ENCODE measurements at regions not wholly inside any gene's neighbourhood (a gene's known extent, or its start where the extent isn't known, plus 50 kb on each side); places are given as distances from the start of the nearest gene placed in this dataset.

DNA sequence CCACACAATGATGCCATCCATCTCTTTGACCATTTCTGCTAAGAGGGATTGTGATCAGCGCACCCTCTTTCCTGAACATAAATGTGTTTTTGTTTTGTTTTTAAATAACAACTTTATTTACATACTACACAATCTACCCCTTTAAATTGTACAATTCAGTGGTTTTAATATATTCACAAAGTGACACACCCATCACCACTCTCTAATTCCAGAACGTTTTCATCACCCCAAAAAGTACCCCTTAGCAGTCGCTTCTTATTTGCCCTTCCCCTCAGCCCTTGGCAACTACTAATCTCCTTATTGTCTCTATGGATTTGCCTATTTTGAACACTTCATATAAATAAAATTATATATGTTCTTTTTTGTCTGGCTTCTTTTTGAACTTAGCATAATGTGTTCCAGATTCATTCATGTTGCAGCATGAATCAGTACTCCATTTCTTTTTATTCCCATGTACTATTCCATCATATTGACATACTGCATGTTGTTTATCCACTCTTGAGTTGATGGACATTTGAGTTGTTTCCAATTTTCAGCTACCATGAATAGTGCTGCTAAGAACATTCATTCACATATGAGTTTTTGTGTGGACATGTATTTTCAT, 150.9 kb upstream of the NABP1 start:
- H3K4me3 ChIP-seq (ENCODE audit: low read depth, low read length), result no peak overlapping the region
- TF ChIP-seq, protein P1, sequence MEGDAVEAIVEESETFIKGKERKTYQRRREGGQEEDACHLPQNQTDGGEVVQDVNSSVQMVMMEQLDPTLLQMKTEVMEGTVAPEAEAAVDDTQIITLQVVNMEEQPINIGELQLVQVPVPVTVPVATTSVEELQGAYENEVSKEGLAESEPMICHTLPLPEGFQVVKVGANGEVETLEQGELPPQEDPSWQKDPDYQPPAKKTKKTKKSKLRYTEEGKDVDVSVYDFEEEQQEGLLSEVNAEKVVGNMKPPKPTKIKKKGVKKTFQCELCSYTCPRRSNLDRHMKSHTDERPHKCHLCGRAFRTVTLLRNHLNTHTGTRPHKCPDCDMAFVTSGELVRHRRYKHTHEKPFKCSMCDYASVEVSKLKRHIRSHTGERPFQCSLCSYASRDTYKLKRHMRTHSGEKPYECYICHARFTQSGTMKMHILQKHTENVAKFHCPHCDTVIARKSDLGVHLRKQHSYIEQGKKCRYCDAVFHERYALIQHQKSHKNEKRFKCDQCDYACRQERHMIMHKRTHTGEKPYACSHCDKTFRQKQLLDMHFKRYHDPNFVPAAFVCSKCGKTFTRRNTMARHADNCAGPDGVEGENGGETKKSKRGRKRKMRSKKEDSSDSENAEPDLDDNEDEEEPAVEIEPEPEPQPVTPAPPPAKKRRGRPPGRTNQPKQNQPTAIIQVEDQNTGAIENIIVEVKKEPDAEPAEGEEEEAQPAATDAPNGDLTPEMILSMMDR (IDR thresholded peaks at IDR 0.05; ENCODE audit: low read depth, low read length), result no peak

DNA sequence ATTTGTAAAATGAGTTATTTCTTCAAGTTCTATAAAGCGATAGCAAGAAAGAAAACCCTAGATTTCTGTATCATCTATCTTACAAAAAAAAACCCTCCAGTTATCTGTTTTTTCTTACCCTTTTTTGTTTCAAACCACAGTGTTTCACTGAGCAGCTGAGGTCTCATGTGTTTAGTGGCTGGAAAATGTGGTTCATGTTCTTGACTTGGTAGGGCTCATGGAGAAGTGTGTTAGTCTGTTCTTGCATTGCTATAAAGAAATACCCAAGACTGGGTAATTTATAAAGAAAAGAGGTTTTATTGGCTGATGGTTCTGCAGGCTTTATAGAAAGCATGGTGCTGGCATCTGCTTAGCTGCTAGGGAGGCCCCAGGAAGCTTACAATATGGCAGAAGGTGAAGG, 147.3 kb upstream of the NABP1 start:
- no peak overlapping the region for H3K4me3 ChIP-seq (ENCODE audit: low read depth, low read length)
- TF ChIP-seq, protein P1 (IDR thresholded peaks at IDR 0.05; ENCODE audit: low read depth, low read length), result no peak

DNA sequence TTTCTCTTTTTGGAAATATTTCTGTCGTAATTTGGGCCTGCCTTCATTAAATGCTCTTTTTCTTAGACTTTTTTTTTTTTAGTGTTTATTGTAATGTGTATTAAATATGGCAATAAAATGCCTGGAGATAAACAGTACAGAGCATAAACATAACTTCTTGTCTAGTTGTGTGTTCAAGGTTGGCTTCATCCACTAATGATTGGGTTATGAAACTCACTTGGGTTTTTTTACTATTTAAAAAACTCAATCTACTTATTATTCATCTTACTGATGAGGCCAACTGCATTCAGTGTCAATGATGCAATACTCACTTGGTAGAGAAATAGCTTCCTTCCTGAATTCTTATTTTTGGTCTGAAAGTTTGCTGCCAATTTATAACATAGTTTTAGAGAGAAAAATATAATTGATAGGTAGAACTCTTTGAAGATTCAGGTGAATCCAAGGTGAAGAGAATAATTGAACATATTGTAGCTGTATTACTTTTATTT, 144.2 kb upstream of the NABP1 start:
- no peak overlapping the region for H3K4me3 ChIP-seq (ENCODE audit: low read depth, low read length)
- TF ChIP-seq, protein P1 (IDR thresholded peaks at IDR 0.05; ENCODE audit: low read depth, low read length), result no peak

DNA sequence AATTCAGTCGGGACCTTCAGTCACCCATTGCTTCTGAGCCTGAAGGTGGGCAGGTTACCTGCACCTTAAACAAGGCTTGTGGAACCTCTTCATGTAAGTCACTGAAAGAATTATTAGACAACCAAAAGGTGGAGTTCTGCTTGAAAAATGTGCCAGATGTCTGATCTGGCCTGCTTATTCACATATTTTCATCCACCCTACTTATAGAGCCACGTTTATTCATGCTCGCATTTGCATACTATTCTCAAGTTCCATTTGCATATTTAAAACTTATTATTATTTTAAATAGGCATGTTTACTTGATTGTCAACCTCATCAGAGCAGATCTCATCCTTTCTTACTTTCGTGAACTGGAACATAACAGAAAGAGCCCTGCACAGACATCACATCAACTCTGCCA, 140.0 kb upstream of the NABP1 start:
- H3K4me3 ChIP-seq (ENCODE audit: low read depth, low read length), result no peak overlapping the region
- TF ChIP-seq, protein P1 (IDR thresholded peaks at IDR 0.05; ENCODE audit: low read depth, low read length), result no peak

DNA sequence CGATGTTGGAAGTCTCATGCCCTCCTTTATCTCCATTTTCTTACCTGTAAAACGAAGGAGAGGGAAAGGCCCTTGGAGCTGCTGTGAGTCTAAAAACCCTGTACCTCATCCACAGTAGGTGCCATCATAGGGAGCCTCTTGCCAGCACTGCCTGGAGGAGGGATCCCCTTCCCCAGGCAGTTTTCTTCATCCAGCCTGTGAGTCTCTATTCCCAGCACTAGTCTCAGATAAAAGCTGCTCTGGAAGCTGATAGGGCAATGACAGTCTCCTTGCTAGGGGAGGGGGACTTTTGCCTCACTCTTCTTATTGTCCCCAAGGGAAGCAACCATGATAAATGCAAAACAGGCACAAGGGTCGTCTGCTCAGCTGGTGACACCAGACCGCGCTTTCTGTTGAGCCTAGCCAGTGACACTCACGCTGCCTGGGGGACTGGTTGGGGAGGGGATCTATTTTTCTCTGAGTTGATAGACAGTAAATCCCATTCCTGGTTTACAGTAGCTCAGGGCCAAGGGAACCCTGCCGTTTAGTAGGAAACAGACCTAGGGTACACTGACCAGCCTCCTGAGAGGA, 139.5 kb upstream of the NABP1 start:
- TF ChIP-seq, protein P1 (IDR thresholded peaks at IDR 0.05; ENCODE audit: low read depth, low read length), result no peak
- no peak overlapping the region for H3K4me3 ChIP-seq (ENCODE audit: low read depth, low read length)

DNA sequence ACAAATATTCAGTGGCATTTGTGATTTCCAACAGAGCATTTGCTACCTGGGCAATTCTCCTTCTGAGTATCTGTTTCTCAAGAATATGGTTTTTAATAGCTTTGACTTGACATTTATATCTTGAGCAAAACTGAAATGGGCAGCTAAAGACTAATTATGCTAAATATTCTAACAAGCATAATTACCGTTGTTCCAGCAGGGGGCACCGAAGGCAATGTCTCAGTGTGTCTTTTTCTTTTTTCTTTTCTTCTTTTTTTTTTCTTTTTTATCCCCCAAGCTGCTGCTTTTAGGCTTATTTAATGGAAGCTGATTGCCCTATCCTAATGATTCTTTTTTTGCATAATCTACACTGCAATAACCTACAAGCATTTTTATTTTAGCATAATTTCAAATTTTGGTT, 138.9 kb upstream of the NABP1 start:
- no peak overlapping the region for H3K4me3 ChIP-seq (ENCODE audit: low read depth, low read length)
- TF ChIP-seq, protein P1 (IDR thresholded peaks at IDR 0.05; ENCODE audit: low read depth, low read length), result peak; percentile 49; the same call in 1 of the 2 replicates

DNA sequence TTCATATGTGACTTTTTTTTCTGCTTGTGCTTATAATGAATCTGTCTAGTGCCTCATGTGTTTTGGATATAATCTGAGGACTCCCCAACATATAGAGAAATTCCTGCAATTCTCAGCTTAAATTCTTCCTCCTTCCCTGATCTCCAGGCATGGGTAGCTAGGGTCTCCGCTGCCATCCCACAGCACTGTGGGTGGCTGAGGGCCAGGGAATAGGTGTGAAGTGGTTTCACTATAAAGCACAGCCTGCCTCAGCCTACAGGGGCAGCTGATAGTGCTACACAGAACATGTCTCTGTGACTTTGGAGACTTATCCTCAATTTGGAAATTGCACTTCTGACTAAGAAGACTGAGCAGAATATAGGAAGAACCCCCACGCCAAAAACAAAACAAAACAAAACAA, 137.3 kb upstream of the NABP1 start:
- H3K4me3 ChIP-seq (ENCODE audit: low read depth, low read length), result no peak overlapping the region
- TF ChIP-seq, protein P1 (IDR thresholded peaks at IDR 0.05; ENCODE audit: low read depth, low read length), result no peak
